GM12873 (cell line): ENCODE measurements at regions not wholly inside any gene's neighbourhood (a gene's known extent, or its start where the extent isn't known, plus 50 kb on each side); places are given as distances from the start of the nearest gene placed in this dataset.

ENCODE experiments used
- CTCF ChIP-seq: IDR thresholded peaks from 2 replicates; pipeline ENCODE4 v1.5.1; 2012; ENCODE audit warnings: low read depth, mild to moderate bottlenecking, moderate library complexity, low read length, control low read depth; ENCODE audit not compliant: insufficient read depth; ENCODE audit errors: missing control alignments

DNA sequence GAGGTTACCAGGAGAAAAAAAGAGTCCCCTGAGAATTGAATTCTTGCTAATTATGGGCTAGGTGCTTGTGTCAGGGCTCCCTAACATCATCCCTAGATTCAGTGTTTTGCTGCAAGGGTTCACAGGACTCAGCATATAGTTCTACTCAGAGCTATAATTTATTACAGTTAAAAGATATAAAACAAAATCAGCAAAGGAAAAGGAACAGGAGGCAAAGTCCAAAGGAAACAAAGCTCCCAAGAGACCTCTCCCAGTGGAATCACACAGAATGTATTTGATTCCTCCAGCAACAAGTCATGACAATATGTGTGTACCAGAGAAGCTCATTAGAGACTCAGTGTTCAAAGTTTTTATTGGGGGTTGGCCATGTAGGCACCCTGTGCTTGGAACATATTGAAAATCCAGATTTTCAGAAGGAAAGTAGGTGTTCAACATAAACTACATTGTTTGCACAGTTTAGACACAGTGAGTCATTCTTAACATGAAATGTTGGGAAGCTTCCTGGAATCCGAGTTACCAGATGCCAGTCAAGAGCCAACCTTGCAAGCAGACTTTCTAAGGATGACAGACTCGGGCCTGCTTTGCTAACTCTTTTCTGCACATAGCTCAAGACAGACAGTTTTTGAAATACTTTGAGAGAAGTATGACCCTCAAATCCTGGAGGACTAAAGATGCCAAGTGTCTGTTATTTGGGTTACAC is 311.3 kb upstream of the EMCN start:
- no peak for TF ChIP-seq CTCF

DNA sequence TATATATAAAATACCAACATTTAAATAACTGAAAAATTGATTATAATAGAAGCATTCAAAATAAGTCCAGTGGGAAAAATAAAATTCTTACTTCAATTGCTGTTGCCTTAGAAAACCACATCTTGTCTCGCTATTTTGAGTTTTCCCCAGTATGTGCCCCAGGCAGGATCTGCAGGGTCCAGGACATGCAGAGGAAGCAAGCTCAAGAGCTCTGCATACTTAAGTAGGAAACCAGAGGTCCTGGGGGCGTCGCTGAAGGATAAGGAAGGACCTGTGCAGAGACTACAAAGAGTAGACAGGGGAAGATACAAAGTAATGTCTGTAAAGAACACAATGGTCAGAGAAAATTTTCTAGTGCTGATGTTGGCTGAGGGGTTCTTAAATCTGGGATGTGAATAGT is 310.5 kb upstream of the EMCN start:
- no peak for TF ChIP-seq CTCF

- TF ChIP-seq CTCF = no peak
Observed at GRCh38 chr4:100827756-100828155, 309.9 kb upstream of the EMCN start.

DNA sequence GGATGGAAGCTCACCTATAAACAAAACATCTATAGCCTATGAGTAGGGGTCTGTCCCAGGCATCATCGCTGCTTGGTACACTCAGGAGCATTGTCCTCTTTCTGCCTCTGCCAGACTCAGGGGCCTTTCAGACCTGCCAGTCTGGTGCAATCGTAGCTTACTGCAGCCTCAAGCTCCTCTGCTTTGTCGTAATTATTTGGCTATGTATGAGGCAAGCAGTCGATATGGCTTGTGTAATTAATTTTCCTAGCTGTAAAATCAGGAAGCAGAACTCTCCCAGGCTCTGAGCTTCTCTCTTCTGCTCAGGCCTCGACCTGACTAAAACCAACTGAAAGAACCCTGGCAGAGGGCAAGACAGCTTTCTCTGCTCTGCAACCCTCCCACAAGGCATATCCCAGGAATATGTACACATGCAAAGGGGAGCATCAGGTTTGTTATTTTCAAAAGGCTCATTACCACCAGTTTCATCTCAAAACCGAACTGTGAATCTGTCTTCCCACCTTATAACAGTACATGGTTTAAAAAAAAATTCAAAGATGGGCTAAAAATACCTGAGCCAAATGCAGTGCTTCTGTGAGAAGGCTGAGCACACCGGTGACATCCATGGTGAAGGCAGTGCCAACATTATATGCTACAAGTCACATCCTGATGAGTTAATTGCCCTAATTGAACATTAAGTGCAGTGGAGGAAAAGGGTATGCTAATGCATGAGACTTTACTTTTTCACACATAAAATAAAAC is 309.2 kb upstream of the EMCN start:
- TF ChIP-seq CTCF = no peak

DNA sequence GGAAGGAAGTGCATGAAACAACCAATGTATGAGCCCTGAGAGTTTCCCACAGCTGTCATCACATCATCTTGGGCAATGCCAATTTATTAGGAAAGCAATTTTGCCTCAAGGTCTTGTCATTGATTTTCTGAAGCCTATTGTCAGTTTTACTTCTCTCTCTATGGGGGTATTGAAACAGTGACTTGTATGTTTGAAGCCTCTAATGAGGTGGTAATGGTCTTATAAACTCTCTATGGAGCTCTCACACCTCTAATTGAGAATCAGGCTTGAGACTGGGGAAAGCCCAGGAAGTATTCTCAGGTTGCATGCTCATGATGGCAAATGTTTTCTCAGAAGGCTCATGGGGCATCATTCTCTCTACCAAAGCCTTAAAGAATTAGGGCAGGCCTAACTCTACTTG is 308.2 kb upstream of the EMCN start:
- no peak for TF ChIP-seq CTCF

GRCh38 chr4:100823993-100824323 is 306.1 kb upstream of the EMCN start:
- no peak for TF ChIP-seq CTCF

DNA sequence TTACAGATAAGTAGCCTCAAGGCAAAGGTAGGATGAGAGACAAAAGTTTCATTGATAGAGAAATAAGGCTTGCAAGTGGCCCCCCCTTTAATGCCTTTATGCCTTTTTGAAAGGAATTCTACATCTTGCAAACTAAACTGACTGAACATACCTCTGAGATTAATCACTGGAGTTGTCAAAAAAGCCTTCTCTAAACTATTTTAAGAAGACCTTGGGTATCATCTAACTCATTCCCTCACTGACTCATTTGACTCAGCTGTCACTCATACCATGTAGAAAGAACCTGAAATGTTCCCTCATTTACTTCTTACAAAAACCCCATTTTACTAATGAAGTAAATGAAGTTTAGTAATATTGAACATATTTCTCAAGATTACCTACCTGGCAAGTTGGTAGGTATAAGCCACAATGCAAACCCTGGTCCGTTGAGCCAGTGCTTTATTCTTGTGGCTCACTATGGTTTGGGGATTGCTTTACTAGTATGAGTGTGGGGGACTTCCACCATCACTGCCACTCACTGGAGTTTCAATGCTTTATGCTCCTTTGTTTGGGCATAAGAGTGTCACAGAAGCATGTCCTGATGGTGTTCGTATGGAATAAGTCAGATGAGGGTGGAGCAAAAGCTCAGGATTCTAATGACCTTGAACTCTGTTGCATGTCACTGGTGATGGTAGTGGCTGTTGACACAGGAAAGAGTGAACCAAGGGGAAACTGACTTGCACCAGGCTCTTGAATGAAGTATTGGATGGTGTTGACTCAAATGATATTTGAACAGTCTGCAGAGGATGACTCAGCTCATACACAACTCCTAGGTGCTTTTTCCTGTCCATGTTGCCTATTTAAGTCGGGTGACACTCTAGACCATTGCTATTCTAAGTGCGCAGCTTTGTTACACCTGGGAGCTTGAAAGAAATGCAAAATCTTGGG is 305.5 kb upstream of the EMCN start:
- no peak for TF ChIP-seq CTCF
